ENCODE measurements at regions not wholly inside any gene's neighbourhood (a gene's known extent, or its start where the extent isn't known, plus 50 kb on each side); places are given as distances from the start of the nearest gene placed in this dataset.

DNA sequence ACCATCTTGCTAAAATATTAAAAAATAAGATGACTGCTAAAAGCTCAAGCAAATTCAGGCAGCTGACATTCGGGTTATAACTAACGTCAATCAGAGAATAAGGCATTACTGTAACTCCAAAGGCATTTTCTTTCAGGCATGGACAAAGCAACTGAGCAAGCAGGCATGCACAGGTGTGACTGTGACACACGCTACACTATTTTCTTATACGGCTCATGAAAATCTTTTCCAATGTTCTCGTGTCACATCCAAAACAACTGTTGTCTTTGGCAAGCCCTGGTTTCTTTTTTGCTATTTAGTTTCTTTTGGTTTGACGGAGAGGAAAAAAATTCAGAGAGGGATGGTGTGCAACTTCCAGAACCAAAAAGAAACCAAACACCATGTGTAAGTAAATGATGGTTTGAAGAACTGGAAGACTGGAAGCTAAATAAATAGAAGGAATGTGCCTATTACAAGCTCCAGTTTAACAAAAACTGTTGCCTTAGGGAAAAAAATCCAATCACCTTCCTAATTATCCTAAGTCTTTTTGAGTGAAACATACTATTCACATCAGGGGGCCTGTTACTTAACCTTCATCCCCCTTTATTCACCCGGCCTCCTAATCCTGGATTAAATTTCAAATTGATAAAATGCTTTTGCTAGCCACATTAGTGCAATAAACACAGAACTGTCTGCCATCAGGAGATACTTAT is 277.6 kb downstream of the PSAT1 start:
- TF ChIP-seq, protein P1, sequence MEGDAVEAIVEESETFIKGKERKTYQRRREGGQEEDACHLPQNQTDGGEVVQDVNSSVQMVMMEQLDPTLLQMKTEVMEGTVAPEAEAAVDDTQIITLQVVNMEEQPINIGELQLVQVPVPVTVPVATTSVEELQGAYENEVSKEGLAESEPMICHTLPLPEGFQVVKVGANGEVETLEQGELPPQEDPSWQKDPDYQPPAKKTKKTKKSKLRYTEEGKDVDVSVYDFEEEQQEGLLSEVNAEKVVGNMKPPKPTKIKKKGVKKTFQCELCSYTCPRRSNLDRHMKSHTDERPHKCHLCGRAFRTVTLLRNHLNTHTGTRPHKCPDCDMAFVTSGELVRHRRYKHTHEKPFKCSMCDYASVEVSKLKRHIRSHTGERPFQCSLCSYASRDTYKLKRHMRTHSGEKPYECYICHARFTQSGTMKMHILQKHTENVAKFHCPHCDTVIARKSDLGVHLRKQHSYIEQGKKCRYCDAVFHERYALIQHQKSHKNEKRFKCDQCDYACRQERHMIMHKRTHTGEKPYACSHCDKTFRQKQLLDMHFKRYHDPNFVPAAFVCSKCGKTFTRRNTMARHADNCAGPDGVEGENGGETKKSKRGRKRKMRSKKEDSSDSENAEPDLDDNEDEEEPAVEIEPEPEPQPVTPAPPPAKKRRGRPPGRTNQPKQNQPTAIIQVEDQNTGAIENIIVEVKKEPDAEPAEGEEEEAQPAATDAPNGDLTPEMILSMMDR (IDR thresholded peaks at IDR 0.05; ENCODE audit: unreplicated experiment): no peak
- Mint-ChIP-seq H3K36me3 (ENCODE audit: insufficient read depth, unreplicated experiment) (no peaks in the 10 kb centered on the region), H3K27ac (ENCODE audit: unreplicated experiment) (no peak overlapping the region), H3K4me1 (ENCODE audit: low read depth, unreplicated experiment) (no peaks in the 10 kb centered on the region), H3K9me3 (ENCODE audit: low read depth, unreplicated experiment) (peaks cover 4% of the 10 kb centered on the region), H3K27me3 (ENCODE audit: unreplicated experiment) (peaks cover 20% of the 10 kb centered on the region), H3K4me3 (ENCODE audit: low read depth, unreplicated experiment) (no peak overlapping the region)
- DNase-seq: no peak
- BruUV-seq (replicated peaks): no TSS peak
- intact Hi-C loops (cut with micrococcal nuclease; ENCODE audit: unreplicated experiment): no loop called here
- CTCF ChIA-PET: no interaction called here

DNA sequence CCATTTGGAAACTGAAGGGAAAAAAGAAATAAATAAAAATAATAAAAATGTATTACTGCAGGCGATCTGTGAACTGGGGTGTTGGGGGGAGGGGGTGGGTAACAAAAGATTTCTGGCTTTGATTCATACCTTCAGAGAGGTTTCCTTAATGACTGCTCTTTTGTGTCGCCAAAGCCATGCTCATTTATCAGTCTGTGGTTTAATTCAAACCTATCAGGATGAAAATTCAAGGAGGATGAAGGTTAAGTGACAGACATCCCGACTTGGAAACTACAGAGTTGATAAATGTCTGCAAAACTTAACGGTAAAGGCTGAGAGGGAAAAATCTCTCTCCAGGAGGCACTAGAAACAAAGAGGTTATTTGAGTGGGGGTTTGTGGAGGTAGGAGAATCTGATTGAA is 278.2 kb downstream of the PSAT1 start:
- H3K27ac Mint-ChIP-seq (ENCODE audit: unreplicated experiment): no peak overlapping the region
- DNase-seq: no peak
- TF ChIP-seq, protein P1 (IDR thresholded peaks at IDR 0.05; ENCODE audit: unreplicated experiment): no peak
- no peaks in the 10 kb centered on the region for H3K9me3 Mint-ChIP-seq (ENCODE audit: low read depth, unreplicated experiment)
- H3K4me1 Mint-ChIP-seq (ENCODE audit: low read depth, unreplicated experiment): no peaks in the 10 kb centered on the region
- no peaks in the 10 kb centered on the region for H3K36me3 Mint-ChIP-seq (ENCODE audit: insufficient read depth, unreplicated experiment)
- intact Hi-C loops (cut with micrococcal nuclease; ENCODE audit: unreplicated experiment): no loop called here
- BruUV-seq (replicated peaks): no TSS peak
- peaks cover 15% of the 10 kb centered on the region for H3K27me3 Mint-ChIP-seq (ENCODE audit: unreplicated experiment)
- no peak overlapping the region for H3K4me3 Mint-ChIP-seq (ENCODE audit: low read depth, unreplicated experiment)
- CTCF ChIA-PET: no interaction called here

DNA sequence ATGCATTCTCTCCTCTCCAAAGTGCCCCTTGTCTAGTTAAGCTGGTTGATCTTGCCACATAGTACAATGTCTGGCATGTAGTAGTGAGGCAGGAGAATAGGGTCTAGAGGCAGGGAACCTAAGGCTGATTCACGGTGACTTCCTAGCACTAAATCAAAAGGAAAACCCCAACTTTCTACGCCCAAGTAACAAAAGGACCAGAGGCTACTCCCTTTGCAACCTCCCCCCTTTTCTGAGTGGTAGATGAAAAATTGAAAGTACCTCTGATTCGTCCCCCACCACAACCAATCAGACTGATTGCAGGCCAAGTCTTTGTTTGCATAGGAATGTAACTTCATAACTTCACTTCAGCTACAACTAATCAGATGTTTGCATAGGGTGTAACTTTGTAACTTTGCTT is 278.8 kb downstream of the PSAT1 start:
- Mint-ChIP-seq H3K4me1 (ENCODE audit: low read depth, unreplicated experiment) (no peaks in the 10 kb centered on the region), H3K27ac (ENCODE audit: unreplicated experiment) (no peak overlapping the region), H3K4me3 (ENCODE audit: low read depth, unreplicated experiment) (no peak overlapping the region), H3K27me3 (ENCODE audit: unreplicated experiment) (peaks cover 11% of the 10 kb centered on the region), H3K36me3 (ENCODE audit: insufficient read depth, unreplicated experiment) (no peaks in the 10 kb centered on the region), H3K9me3 (ENCODE audit: low read depth, unreplicated experiment) (no peaks in the 10 kb centered on the region)
- CTCF ChIA-PET: interaction anchor here (0.6 kb wide), 1 partner anchor 110 kb away, joined by 3 read pairs; no protein-coding TSS in a partner anchor
- BruUV-seq (replicated peaks): no TSS peak
- no peak for DNase-seq
- intact Hi-C loops (cut with micrococcal nuclease; ENCODE audit: unreplicated experiment): no loop called here
- TF ChIP-seq, protein P1 (IDR thresholded peaks at IDR 0.05; ENCODE audit: unreplicated experiment): no peak

DNA sequence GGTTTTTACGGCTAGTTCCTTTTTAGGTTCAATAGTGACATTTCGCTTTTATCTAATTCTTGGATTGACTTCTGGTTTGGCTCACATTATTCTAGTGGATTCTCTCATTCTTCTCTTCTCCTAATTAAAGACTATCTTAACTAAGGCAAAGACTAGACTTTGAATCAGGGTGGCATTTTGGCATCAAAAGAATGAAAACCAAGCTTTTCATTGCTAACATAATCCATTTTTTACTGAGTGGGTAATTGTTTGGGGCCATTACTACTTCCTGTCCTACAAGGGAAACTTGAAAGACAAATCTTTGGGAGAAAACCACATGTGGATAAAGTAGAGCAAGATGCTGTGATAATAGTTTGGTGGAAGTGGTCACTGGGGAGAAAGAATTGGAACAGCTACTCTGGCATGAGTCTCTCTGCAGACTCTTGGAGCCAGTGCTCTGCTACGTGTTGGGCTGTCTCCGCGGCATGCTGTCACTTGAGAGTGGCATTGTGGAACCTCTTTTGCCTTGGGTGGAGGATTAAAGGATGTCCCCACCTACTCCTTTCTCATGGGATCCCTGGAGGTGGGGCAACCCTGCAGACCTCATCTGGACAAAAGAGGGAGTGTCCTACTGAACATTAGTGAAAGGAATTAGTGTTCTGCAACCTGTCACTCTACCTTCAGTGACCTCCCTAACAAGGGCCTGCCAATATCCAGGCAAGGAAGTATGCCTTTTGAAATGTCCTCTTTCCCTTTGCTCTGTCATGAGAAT is 280.4 kb downstream of the PSAT1 start:
- Mint-ChIP-seq H3K4me3 (ENCODE audit: low read depth, unreplicated experiment) (no peak overlapping the region), H3K27ac (ENCODE audit: unreplicated experiment) (no peak overlapping the region), H3K36me3 (ENCODE audit: insufficient read depth, unreplicated experiment) (no peaks in the 10 kb centered on the region), H3K4me1 (ENCODE audit: low read depth, unreplicated experiment) (no peaks in the 10 kb centered on the region), H3K9me3 (ENCODE audit: low read depth, unreplicated experiment) (no peaks in the 10 kb centered on the region), H3K27me3 (ENCODE audit: unreplicated experiment) (peaks cover 11% of the 10 kb centered on the region)
- TF ChIP-seq, protein P1 (IDR thresholded peaks at IDR 0.05; ENCODE audit: unreplicated experiment): no peak
- CTCF ChIA-PET: no interaction called here
- intact Hi-C loops (cut with micrococcal nuclease; ENCODE audit: unreplicated experiment): no loop called here
- no TSS peak for BruUV-seq (replicated peaks)
- DNase-seq: no peak
